ENCODE measurements at regions not wholly inside any gene's neighbourhood (a gene's known extent, or its start where the extent isn't known, plus 50 kb on each side); places are given as distances from the start of the nearest gene placed in this dataset.

- Histone ChIP-seq H3F3A (ENCODE audit: insufficient read depth, low read length) (no peaks in the 10 kb centered on the region), H3K27ac (ENCODE audit: low read depth, low read length, poor library complexity, severe bottlenecking) (no peak overlapping the region), H3K4me2 (ENCODE audit: low read length) (no peak overlapping the region), H3K9ac (ENCODE audit: low read length) (no peak overlapping the region), H3K27me3 (ENCODE audit: insufficient read depth, low read length) (no peaks in the 10 kb centered on the region), H2AFZ (ENCODE audit: low read length) (no peak overlapping the region), H3K79me2 (ENCODE audit: insufficient read depth, low read length) (no peaks in the 10 kb centered on the region), H3K9me3 (ENCODE audit: low read length) (0 out of 2 replicates have a peak, but pooled peaks cover 4% of the 10 kb centered on the region), H3K36me3 (ENCODE audit: insufficient read depth, low read length) (no peaks in the 10 kb centered on the region), H3K4me1 (ENCODE audit: insufficient read depth, low read length, severe bottlenecking) (no peaks in the 10 kb centered on the region), H3K9me2 (ENCODE audit: low read depth, low read length) (no peaks in the 10 kb centered on the region), H4K20me1 (ENCODE audit: insufficient read depth, low read length) (no peaks in the 10 kb centered on the region), H3K4me3 (ENCODE audit: low read depth, low read length, poor library complexity, severe bottlenecking) (no peak overlapping the region)
- TF ChIP-seq, protein P1, sequence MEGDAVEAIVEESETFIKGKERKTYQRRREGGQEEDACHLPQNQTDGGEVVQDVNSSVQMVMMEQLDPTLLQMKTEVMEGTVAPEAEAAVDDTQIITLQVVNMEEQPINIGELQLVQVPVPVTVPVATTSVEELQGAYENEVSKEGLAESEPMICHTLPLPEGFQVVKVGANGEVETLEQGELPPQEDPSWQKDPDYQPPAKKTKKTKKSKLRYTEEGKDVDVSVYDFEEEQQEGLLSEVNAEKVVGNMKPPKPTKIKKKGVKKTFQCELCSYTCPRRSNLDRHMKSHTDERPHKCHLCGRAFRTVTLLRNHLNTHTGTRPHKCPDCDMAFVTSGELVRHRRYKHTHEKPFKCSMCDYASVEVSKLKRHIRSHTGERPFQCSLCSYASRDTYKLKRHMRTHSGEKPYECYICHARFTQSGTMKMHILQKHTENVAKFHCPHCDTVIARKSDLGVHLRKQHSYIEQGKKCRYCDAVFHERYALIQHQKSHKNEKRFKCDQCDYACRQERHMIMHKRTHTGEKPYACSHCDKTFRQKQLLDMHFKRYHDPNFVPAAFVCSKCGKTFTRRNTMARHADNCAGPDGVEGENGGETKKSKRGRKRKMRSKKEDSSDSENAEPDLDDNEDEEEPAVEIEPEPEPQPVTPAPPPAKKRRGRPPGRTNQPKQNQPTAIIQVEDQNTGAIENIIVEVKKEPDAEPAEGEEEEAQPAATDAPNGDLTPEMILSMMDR (IDR thresholded peaks at IDR 0.05; ENCODE audit: low read length): no peak
- TF ChIP-seq EZH2 (IDR thresholded peaks at IDR 0.05; ENCODE audit: borderline replicate concordance, low read length): no peak
Measured at GRCh38 chr1:65538086-65538485, 117.6 kb downstream of the LEPR start.

DNA sequence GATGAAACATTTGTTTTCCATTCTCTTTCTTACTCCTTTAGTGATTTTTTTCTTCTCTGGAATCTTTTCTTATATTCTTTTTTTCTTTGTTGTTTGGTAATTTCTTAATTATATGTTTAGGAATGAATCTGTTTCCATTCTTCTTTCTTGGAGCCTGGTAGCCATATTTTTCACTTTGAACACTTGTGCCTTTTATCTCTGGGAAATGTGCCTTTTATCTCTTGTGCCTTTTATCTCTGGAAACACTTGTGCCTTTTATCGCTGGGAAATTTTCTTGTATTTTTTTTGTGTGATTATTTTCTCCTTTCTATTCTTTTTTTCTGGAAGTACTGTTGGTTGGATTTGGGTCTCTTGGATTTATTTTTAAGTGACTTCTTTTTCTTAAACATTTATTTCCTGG lies 118.2 kb downstream of the LEPR start:
- no peaks in the 10 kb centered on the region for H3K27me3 ChIP-seq (ENCODE audit: insufficient read depth, low read length)
- no peak for TF ChIP-seq EZH2 (IDR thresholded peaks at IDR 0.05; ENCODE audit: borderline replicate concordance, low read length)
- TF ChIP-seq, protein P1 (IDR thresholded peaks at IDR 0.05; ENCODE audit: low read length): no peak
- H3K27ac ChIP-seq (ENCODE audit: low read depth, low read length, poor library complexity, severe bottlenecking): no peak overlapping the region
- no peak overlapping the region for H3K4me2 ChIP-seq (ENCODE audit: low read length)
- H2AFZ ChIP-seq (ENCODE audit: low read length): no peak overlapping the region
- H3K79me2 ChIP-seq (ENCODE audit: insufficient read depth, low read length): no peaks in the 10 kb centered on the region
- H3K9me2 ChIP-seq (ENCODE audit: low read depth, low read length): no peaks in the 10 kb centered on the region
- H3K9ac ChIP-seq (ENCODE audit: low read length): no peak overlapping the region
- H3F3A ChIP-seq (ENCODE audit: insufficient read depth, low read length): no peaks in the 10 kb centered on the region
- no peaks in the 10 kb centered on the region for H4K20me1 ChIP-seq (ENCODE audit: insufficient read depth, low read length)
- no peaks in the 10 kb centered on the region for H3K36me3 ChIP-seq (ENCODE audit: insufficient read depth, low read length)
- no peak overlapping the region for H3K4me3 ChIP-seq (ENCODE audit: low read depth, low read length, poor library complexity, severe bottlenecking)
- 0 out of 2 replicates have a peak, but pooled peaks cover 2% of the 10 kb centered on the region for H3K9me3 ChIP-seq (ENCODE audit: low read length)
- H3K4me1 ChIP-seq (ENCODE audit: insufficient read depth, low read length, severe bottlenecking): no peaks in the 10 kb centered on the region

DNA sequence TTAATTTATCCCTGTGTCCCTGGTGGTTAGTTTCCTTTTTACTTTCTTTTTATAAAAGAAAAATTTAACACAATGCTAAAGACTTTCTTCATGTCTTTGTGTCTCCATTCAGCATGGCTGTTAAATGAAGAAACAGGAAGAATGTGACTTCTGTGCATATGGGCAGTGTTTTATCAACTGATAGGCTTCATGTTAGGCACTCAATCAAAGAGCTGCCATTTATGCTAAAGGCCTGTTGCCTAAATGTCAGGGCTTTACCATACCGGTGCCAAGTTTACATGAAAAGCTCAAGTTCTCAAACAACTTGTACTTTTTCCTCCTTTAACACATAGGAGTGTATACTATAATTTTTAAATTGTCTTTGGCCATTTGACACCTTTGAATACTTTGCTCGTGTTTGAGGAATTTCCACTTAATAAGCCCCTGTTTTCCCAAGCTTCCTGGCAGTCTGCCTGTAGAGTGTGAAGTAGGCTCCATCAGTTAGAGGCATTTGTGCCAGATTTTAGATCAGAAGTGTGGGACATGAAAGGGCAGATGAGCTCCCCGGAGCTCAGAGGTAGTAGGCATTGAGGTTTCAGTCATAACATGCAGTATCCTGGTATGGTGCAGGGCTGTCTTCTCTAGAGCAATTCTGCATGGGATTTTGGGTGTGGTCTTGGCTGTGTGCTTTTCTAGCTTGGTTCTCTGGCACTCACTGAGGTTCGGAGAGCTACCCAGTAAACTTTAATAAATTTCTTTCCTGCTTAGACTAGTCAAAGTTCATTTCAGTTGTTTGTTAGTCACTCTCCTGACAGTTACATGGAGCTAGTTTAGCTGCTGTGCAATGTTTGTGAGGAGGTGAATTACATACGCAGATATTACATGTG lies 119.0 kb downstream of the LEPR start:
- H3K79me2 ChIP-seq (ENCODE audit: insufficient read depth, low read length): no peaks in the 10 kb centered on the region

More for the DNA sequence above, 119.0 kb downstream of the LEPR start:
- Histone ChIP-seq H3K4me2 (ENCODE audit: low read length) (no peak overlapping the region), H3K9me3 (ENCODE audit: low read length) (no peaks in the 10 kb centered on the region), H3K36me3 (ENCODE audit: insufficient read depth, low read length) (no peaks in the 10 kb centered on the region), H3K9ac (ENCODE audit: low read length) (no peak overlapping the region), H3K4me1 (ENCODE audit: insufficient read depth, low read length, severe bottlenecking) (no peaks in the 10 kb centered on the region), H2AFZ (ENCODE audit: low read length) (no peak overlapping the region), H3F3A (ENCODE audit: insufficient read depth, low read length) (no peaks in the 10 kb centered on the region), H3K9me2 (ENCODE audit: low read depth, low read length) (no peaks in the 10 kb centered on the region), H4K20me1 (ENCODE audit: insufficient read depth, low read length) (no peaks in the 10 kb centered on the region), H3K4me3 (ENCODE audit: low read depth, low read length, poor library complexity, severe bottlenecking) (no peak overlapping the region), H3K27me3 (ENCODE audit: insufficient read depth, low read length) (no peaks in the 10 kb centered on the region), H3K27ac (ENCODE audit: low read depth, low read length, poor library complexity, severe bottlenecking) (no peak overlapping the region)
- TF ChIP-seq, protein P1 (IDR thresholded peaks at IDR 0.05; ENCODE audit: low read length): no peak
- TF ChIP-seq EZH2 (IDR thresholded peaks at IDR 0.05; ENCODE audit: borderline replicate concordance, low read length): no peak
